CD4-positive, CD25-positive, alpha-beta regulatory T cell (primary cell): ENCODE measurements at regions not wholly inside any gene's neighbourhood (a gene's known extent, or its start where the extent isn't known, plus 50 kb on each side); places are given as distances from the start of the nearest gene placed in this dataset.

Experiments
- ATAC-seq, 2 donors: fragments of 150-1000 bp; cut with Tn5 transposase; one replicate each; pipeline ENCODE4 v1.10.0; 2021; ENCODE audit warnings: low read depth in 2 of 2, moderate number of reproducible peaks in 2 of 2, moderate library complexity in 1 of 2
- DNase-seq, 3 donors: peaks; one replicate each; pipeline versions ENCODE4 v3.0.0 to v3.0.0-alpha.2; 2012 to 2022; ENCODE audit warnings: mixed read lengths in 1 of 3
- H3K27ac ChIP-seq: one replicate; pipeline ENCODE4 v1.7.0; 2013; ENCODE audit warnings: mild to moderate bottlenecking, low read length; ENCODE audit not compliant: insufficient read depth, poor library complexity, severe bottlenecking
- H3K27me3 ChIP-seq: one replicate; pipeline ENCODE4 v1.7.0; 2013; ENCODE audit warnings: low read length; ENCODE audit not compliant: control insufficient read depth, insufficient read depth
- H3K36me3 ChIP-seq: one replicate; pipeline ENCODE4 v1.7.0; 2013; ENCODE audit warnings: mild to moderate bottlenecking, low read length, moderate library complexity; ENCODE audit not compliant: control insufficient read depth, insufficient read depth
- H3K4me1 ChIP-seq: 2 replicates; pipeline ENCODE4 v1.7.0; 2013; ENCODE audit warnings: mild to moderate bottlenecking, low read length; ENCODE audit not compliant: insufficient read depth, control insufficient read depth, poor library complexity, severe bottlenecking
- H3K4me3 ChIP-seq: one replicate; pipeline ENCODE4 v1.7.0; 2013; ENCODE audit warnings: low read depth, mild to moderate bottlenecking, low read length, moderate library complexity
- H3K9me3 ChIP-seq, 2 experiments: 1 replicate in 1 of 2; 2 replicates in 1 of 2; pipeline ENCODE4 v1.7.0; 2013; ENCODE audit warnings: low read length in 2 of 2, mild to moderate bottlenecking in 1 of 2, moderate library complexity in 1 of 2; ENCODE audit not compliant: control insufficient read depth in 2 of 2
- H3K27ac Mint-ChIP-seq, 3 donors: one replicate each; pipeline ENCODE4 v1.8.0; 2020 to 2022; ENCODE audit warnings: mild to moderate bottlenecking in 3 of 3, mixed read lengths in 3 of 3, moderate library complexity in 2 of 3
- H3K27me3 Mint-ChIP-seq: one replicate; pipeline ENCODE4 v1.8.0; 2022; ENCODE audit warnings: mild to moderate bottlenecking, mixed read lengths
- H3K36me3 Mint-ChIP-seq: one replicate; pipeline ENCODE4 v1.8.0; 2020; ENCODE audit warnings: mixed read lengths
- H3K4me1 Mint-ChIP-seq, 4 donors: one replicate each; pipeline ENCODE4 v1.8.0; 2020 to 2022; ENCODE audit warnings: mixed read lengths in 4 of 4, mild to moderate bottlenecking in 1 of 4
- H3K4me3 Mint-ChIP-seq, 4 donors: one replicate each; pipeline ENCODE4 v1.8.0; 2020 to 2022; ENCODE audit warnings: mild to moderate bottlenecking in 4 of 4, mixed read lengths in 4 of 4, moderate library complexity in 3 of 4
- H3K9me3 Mint-ChIP-seq, 7 donors: one replicate each; pipeline ENCODE4 v1.8.0; 2020 to 2022; ENCODE audit warnings: mixed read lengths in 7 of 7, mild to moderate bottlenecking in 3 of 7, moderate library complexity in 2 of 7

GRCh38 chr18:55862693-55863390 is 274.9 kb upstream of the TCF4 start:
- DNase-seq (no peak), ATAC-seq (no peak)
- Mint-ChIP-seq H3K36me3 (no peaks in the 10 kb centered on the region), H3K9me3 (peaks cover 0 to 11% (median 5%) of the 10 kb centered on the region in 7 donors), H3K27ac (no peak overlapping the region), H3K27me3 (no peaks in the 10 kb centered on the region), H3K4me3 (no peak overlapping the region), H3K4me1 (no peaks in the 10 kb centered on the region)
- Histone ChIP-seq H3K4me1 (no peaks in the 10 kb centered on the region), H3K27ac (no peak overlapping the region), H3K27me3 (no peaks in the 10 kb centered on the region), H3K36me3 (no peaks in the 10 kb centered on the region), H3K9me3 (no peaks in the 10 kb centered on the region), H3K4me3 (no peak overlapping the region)

DNA sequence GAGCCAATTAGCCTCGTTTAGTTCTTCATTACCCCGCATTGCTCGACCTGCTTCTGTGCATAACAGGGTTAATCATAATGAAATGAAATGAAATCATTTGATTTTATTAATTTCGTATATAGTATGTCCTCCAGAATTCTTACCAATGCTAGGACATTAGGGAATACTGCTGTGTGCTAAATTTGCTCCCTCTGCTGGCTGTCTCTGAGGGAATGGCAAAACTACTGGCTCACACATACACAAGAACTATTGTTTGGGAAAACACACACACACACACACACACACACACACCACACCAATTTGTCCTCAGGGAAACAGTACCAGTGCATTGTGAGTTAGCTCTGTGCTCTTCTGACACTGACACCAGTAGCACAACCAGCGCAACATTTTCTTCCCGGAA is 273.3 kb upstream of the TCF4 start:
- H3K9me3 Mint-ChIP-seq, result peaks cover 0 to 11% (median 5%) of the 10 kb centered on the region in 7 donors
- no peaks in the 10 kb centered on the region for H3K4me1 ChIP-seq
- H3K27me3 ChIP-seq, result no peaks in the 10 kb centered on the region
- no peaks in the 10 kb centered on the region for H3K36me3 ChIP-seq
- no peak overlapping the region for H3K4me3 ChIP-seq
- no peaks in the 10 kb centered on the region for H3K36me3 Mint-ChIP-seq
- H3K4me3 Mint-ChIP-seq, result no peak overlapping the region
- no peaks in the 10 kb centered on the region for H3K9me3 ChIP-seq
- no peak for ATAC-seq
- H3K27ac Mint-ChIP-seq, result no peak overlapping the region
- DNase-seq, result no peak
- H3K4me1 Mint-ChIP-seq, result no peaks in the 10 kb centered on the region
- H3K27ac ChIP-seq, result no peak overlapping the region
- H3K27me3 Mint-ChIP-seq, result no peaks in the 10 kb centered on the region

- DNase-seq (no peak), ATAC-seq (no peak)
- no peak overlapping the region for H3K4me3 ChIP-seq
- H3K4me1 ChIP-seq, result no peaks in the 10 kb centered on the region
- Mint-ChIP-seq H3K27me3 (no peaks in the 10 kb centered on the region), H3K4me3 (no peak overlapping the region), H3K4me1 (no peaks in the 10 kb centered on the region), H3K36me3 (no peaks in the 10 kb centered on the region), H3K9me3 (peaks cover 0 to 14% (median 6%) of the 10 kb centered on the region in 7 donors), H3K27ac (no peak overlapping the region)
- H3K9me3 ChIP-seq, result no peaks in the 10 kb centered on the region
- H3K36me3 ChIP-seq, result no peaks in the 10 kb centered on the region
- H3K27me3 ChIP-seq, result no peaks in the 10 kb centered on the region
- H3K27ac ChIP-seq, result no peak overlapping the region
Measured at GRCh38 chr18:55858661-55859515, 270.9 kb upstream of the TCF4 start.

DNA sequence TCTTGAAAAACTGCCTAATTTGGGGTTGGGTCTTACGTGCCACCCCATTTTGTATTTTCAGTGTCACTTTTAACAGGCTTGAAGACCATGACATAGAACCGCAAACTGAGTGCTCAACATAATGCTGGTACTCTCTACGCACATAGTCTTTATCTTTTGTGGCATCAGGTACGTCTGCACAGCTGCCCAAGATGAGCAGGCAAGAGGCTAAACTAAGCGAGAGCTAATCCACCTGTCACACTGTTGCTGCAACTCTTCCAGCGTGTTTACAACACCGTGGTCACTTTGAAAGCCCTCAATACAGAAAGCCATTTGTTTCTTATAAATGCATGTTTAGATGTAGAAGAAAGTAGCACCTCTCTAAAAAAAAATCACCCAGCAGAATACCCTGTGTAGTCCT is 270.0 kb upstream of the TCF4 start:
- no peaks in the 10 kb centered on the region for H3K4me1 Mint-ChIP-seq
- H3K4me1 ChIP-seq, result no peaks in the 10 kb centered on the region
- H3K4me3 ChIP-seq, result no peak overlapping the region
- H3K27ac Mint-ChIP-seq, result no peak overlapping the region
- no peaks in the 10 kb centered on the region for H3K27me3 ChIP-seq
- H3K9me3 ChIP-seq, result no peaks in the 10 kb centered on the region
- no peaks in the 10 kb centered on the region for H3K36me3 ChIP-seq
- H3K4me3 Mint-ChIP-seq, result no peak overlapping the region
- H3K36me3 Mint-ChIP-seq, result no peaks in the 10 kb centered on the region
- no peak overlapping the region for H3K27ac ChIP-seq
- no peak for DNase-seq
- peaks cover 0 to 13% (median 6%) of the 10 kb centered on the region in 7 donors for H3K9me3 Mint-ChIP-seq
- H3K27me3 Mint-ChIP-seq, result no peaks in the 10 kb centered on the region
- ATAC-seq, result no peak

GRCh38 chr18:55857409-55857808 is 269.4 kb upstream of the TCF4 start:
- Mint-ChIP-seq H3K27ac (no peak overlapping the region), H3K9me3 (peaks cover 0 to 12% (median 6%) of the 10 kb centered on the region in 7 donors), H3K4me1 (no peaks in the 10 kb centered on the region), H3K27me3 (no peaks in the 10 kb centered on the region), H3K4me3 (no peak overlapping the region), H3K36me3 (no peaks in the 10 kb centered on the region)
- ATAC-seq (no peak), DNase-seq (no peak)
- Histone ChIP-seq H3K27me3 (no peaks in the 10 kb centered on the region), H3K27ac (no peak overlapping the region), H3K4me3 (no peak overlapping the region), H3K9me3 (no peaks in the 10 kb centered on the region), H3K4me1 (no peaks in the 10 kb centered on the region), H3K36me3 (no peaks in the 10 kb centered on the region)

- H3K4me3 ChIP-seq, result no peak overlapping the region
- no peaks in the 10 kb centered on the region for H3K4me1 Mint-ChIP-seq
- H3K27me3 ChIP-seq, result no peaks in the 10 kb centered on the region
- no peak overlapping the region for H3K4me3 Mint-ChIP-seq
- H3K9me3 ChIP-seq, result no peaks in the 10 kb centered on the region
- no peak overlapping the region for H3K27ac Mint-ChIP-seq
- H3K36me3 ChIP-seq, result no peaks in the 10 kb centered on the region
- no peak for ATAC-seq
- H3K36me3 Mint-ChIP-seq, result no peaks in the 10 kb centered on the region
- H3K27ac ChIP-seq, result no peak overlapping the region
- no peaks in the 10 kb centered on the region for H3K4me1 ChIP-seq
- H3K27me3 Mint-ChIP-seq, result no peaks in the 10 kb centered on the region
- peaks cover 0 to 12% (median 5%) of the 10 kb centered on the region in 7 donors for H3K9me3 Mint-ChIP-seq
- DNase-seq, result no peak
Measured at GRCh38 chr18:55856679-55857078, 268.7 kb upstream of the TCF4 start.

DNA sequence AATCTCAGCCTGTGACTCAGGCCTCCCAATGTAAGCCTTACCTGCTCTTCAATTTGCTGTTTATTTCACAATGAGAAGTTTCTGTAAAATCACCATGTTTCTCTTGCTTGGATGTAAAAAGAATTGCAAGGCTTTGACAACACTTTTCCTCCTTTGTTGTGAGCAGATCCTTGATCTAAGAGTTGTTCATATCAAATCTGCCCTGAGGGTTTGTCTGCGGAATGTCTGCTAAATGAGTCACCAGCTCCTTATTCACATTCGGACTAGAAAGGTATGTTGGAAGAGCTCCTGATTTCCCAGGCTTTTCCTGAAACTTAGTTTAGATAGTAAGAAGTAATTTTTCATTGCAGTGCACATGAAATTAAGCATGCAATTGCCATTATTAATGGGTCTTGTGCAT is 268.2 kb upstream of the TCF4 start:
- H3K4me3 ChIP-seq, result no peak overlapping the region
- no peaks in the 10 kb centered on the region for H3K4me1 Mint-ChIP-seq
- peaks cover 0 to 12% (median 6%) of the 10 kb centered on the region in 7 donors for H3K9me3 Mint-ChIP-seq
- H3K27ac ChIP-seq, result no peak overlapping the region
- DNase-seq, result no peak
- H3K27me3 ChIP-seq, result no peaks in the 10 kb centered on the region
- no peak overlapping the region for H3K4me3 Mint-ChIP-seq
- H3K36me3 ChIP-seq, result no peaks in the 10 kb centered on the region
- H3K27me3 Mint-ChIP-seq, result no peaks in the 10 kb centered on the region
- H3K36me3 Mint-ChIP-seq, result no peaks in the 10 kb centered on the region
- H3K9me3 ChIP-seq, result no peaks in the 10 kb centered on the region
- H3K27ac Mint-ChIP-seq, result no peak overlapping the region
- H3K4me1 ChIP-seq, result no peaks in the 10 kb centered on the region
- no peak for ATAC-seq

DNA sequence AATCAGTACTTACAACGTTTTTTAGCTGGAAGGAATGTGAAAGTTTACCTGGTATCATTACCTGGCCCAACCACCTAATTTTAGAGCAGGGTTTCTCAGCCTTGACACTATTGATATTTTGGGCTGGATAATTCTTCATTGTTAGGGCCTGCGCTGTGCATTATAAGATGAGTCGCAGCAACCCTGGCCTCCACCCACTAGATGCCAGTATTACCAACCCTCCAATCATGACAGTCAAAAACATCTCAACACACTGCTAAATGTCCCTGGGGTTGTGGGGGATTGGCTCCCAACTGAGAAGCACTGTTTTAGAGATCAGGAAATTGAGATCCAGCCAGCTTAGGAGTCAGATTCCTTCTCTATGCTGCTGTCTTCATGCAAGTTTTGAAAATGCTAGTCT is 265.3 kb upstream of the TCF4 start:
- H3K27ac Mint-ChIP-seq, result no peak overlapping the region
- no peak for ATAC-seq
- no peaks in the 10 kb centered on the region for H3K27me3 Mint-ChIP-seq
- H3K9me3 ChIP-seq, result no peaks in the 10 kb centered on the region
- no peaks in the 10 kb centered on the region for H3K4me1 ChIP-seq
- no peaks in the 10 kb centered on the region for H3K36me3 Mint-ChIP-seq
- no peak overlapping the region for H3K4me3 Mint-ChIP-seq
- H3K4me1 Mint-ChIP-seq, result no peaks in the 10 kb centered on the region
- no peak overlapping the region for H3K4me3 ChIP-seq
- H3K27ac ChIP-seq, result no peak overlapping the region
- DNase-seq, result no peak
- H3K9me3 Mint-ChIP-seq, result peaks cover 0 to 13% (median 5%) of the 10 kb centered on the region in 7 donors
- H3K27me3 ChIP-seq, result no peaks in the 10 kb centered on the region
- H3K36me3 ChIP-seq, result no peaks in the 10 kb centered on the region
